Upper lobe of right lung (tissue), 1 donor: ENCODE measurements at regions not wholly inside any gene's neighbourhood (a gene's known extent, or its start where the extent isn't known, plus 50 kb on each side); places are given as distances from the start of the nearest gene placed in this dataset.

Source experiments
- ATAC-seq: fragments of 200-7000 bp; cut with Tn5 transposase; one replicate; pipeline ENCODE4 v1.9.1; 2020; ENCODE audit warnings: mild to moderate bottlenecking, moderate library complexity
- DNase-seq: peaks from one replicate; pipeline ENCODE4 v3.0.0-alpha.2; 2020
- H3K27ac ChIP-seq: fragments of 200-600 bp; one replicate; pipeline ENCODE4 v1.8.0; 2022
- H3K27me3 ChIP-seq: fragments of 200-600 bp; one replicate; pipeline ENCODE4 v1.8.0; 2022; ENCODE audit warnings: mild to moderate bottlenecking
- H3K36me3 ChIP-seq: fragments of 200-600 bp; one replicate; pipeline ENCODE4 v1.8.0; 2022
- H3K4me1 ChIP-seq: fragments of 200-600 bp; one replicate; pipeline ENCODE4 v1.8.0; 2022
- H3K4me3 ChIP-seq: fragments of 200-600 bp; one replicate; pipeline ENCODE4 v1.8.0; 2022; ENCODE audit warnings: mild to moderate bottlenecking
- H3K9me3 ChIP-seq: fragments of 200-600 bp; one replicate; pipeline ENCODE4 v1.8.0; 2022
- CTCF ChIP-seq: fragments of 200-600 bp; IDR thresholded peaks from one replicate; pipeline ENCODE4 v1.8.0; 2022; ENCODE audit warnings: antibody characterized with exemption
- intact Hi-C: fragments of 100-400 bp; cut with DNase I; formaldehyde crosslinking; loops from one replicate; pipeline ENCODE4 v1.11.0; 2022
- donor health status: DM: no; HTN: yes; CAD: no; lungs with severe emphysema.

- Histone ChIP-seq H3K27ac (no peak overlapping the region), H3K4me3 (no peak overlapping the region), H3K4me1 (no peaks in the 10 kb centered on the region), H3K36me3 (no peaks in the 10 kb centered on the region), H3K27me3 (no peaks in the 10 kb centered on the region), H3K9me3 (no peaks in the 10 kb centered on the region)
- ATAC-seq (no peak), DNase-seq (no peak)
- intact Hi-C loops: no loop called here
- no peak for TF ChIP-seq CTCF
Measured at GRCh38 chr14:26187996-26188620, 409.7 kb downstream of the NOVA1 start.

- no peaks in the 10 kb centered on the region for H3K27me3 ChIP-seq
- no peaks in the 10 kb centered on the region for H3K36me3 ChIP-seq
- no peak overlapping the region for H3K4me3 ChIP-seq
- TF ChIP-seq CTCF: no peak
- no peak for ATAC-seq
- H3K9me3 ChIP-seq: no peaks in the 10 kb centered on the region
- H3K4me1 ChIP-seq: no peaks in the 10 kb centered on the region
- intact Hi-C loops: no loop called here
- DNase-seq: no peak
- no peak overlapping the region for H3K27ac ChIP-seq
Measured at GRCh38 chr14:26180221-26180620, 417.6 kb downstream of the NOVA1 start.

GRCh38 chr14:26175658-26176057, 422.2 kb downstream of the NOVA1 start:
- Histone ChIP-seq H3K27me3 (no peaks in the 10 kb centered on the region), H3K36me3 (no peaks in the 10 kb centered on the region), H3K27ac (no peak overlapping the region), H3K4me1 (no peaks in the 10 kb centered on the region), H3K9me3 (no peaks in the 10 kb centered on the region), H3K4me3 (no peak overlapping the region)
- intact Hi-C loops: no loop called here
- DNase-seq (no peak), ATAC-seq (no peak)
- TF ChIP-seq CTCF: no peak

GRCh38 chr14:26174395-26174794, 423.4 kb downstream of the NOVA1 start:
- DNase-seq (no peak), ATAC-seq (no peak)
- H3K36me3 ChIP-seq: no peaks in the 10 kb centered on the region
- H3K27ac ChIP-seq: no peak overlapping the region
- H3K4me3 ChIP-seq: no peak overlapping the region
- H3K4me1 ChIP-seq: no peaks in the 10 kb centered on the region
- TF ChIP-seq CTCF: no peak
- intact Hi-C loops: no loop called here
- H3K27me3 ChIP-seq: no peaks in the 10 kb centered on the region
- H3K9me3 ChIP-seq: no peaks in the 10 kb centered on the region

GRCh38 chr14:26173581-26174110, 424.2 kb downstream of the NOVA1 start:
- Histone ChIP-seq H3K36me3 (no peaks in the 10 kb centered on the region), H3K9me3 (no peaks in the 10 kb centered on the region), H3K4me1 (no peaks in the 10 kb centered on the region), H3K4me3 (no peak overlapping the region), H3K27me3 (no peaks in the 10 kb centered on the region), H3K27ac (no peak overlapping the region)
- TF ChIP-seq CTCF: no peak
- no peak for ATAC-seq
- intact Hi-C loops: no loop called here
- DNase-seq: no peak

- Histone ChIP-seq H3K27me3 (no peaks in the 10 kb centered on the region), H3K4me1 (no peaks in the 10 kb centered on the region), H3K9me3 (no peaks in the 10 kb centered on the region), H3K4me3 (no peak overlapping the region), H3K27ac (no peak overlapping the region), H3K36me3 (no peaks in the 10 kb centered on the region)
- DNase-seq (no peak), ATAC-seq (no peak)
- intact Hi-C loops: no loop called here
- TF ChIP-seq CTCF: no peak
Measured at GRCh38 chr14:26172396-26172795, 425.4 kb downstream of the NOVA1 start.
